Fibroblast of skin of right biceps (primary cell): ENCODE measurements at regions not wholly inside any gene's neighbourhood (a gene's known extent, or its start where the extent isn't known, plus 50 kb on each side); places are given as distances from the start of the nearest gene placed in this dataset.

Experiments used
- DNase-seq: peaks from one replicate; pipeline ENCODE4 v3.0.0-alpha.2; 2013

DNA sequence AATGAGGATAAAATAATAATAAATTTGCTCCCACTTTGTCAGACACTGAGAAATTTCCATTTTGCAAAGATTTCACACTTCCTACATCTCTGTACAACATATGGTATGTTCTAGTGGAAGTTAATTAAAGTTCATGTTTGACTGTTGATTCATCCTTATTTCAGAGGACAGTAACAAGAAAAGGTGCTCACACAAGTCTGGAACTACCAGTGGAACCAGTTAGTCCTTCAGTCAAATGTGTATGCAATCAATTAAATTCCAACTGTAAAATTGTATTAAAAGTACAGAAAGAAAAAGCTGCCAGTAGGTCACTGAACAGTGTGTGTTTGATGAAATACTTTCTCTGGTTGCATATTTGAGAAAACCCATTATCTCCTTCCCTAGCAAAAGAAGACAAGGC is 496.0 kb upstream of the PKN2 start:
- DNase-seq, result no peak

DNA sequence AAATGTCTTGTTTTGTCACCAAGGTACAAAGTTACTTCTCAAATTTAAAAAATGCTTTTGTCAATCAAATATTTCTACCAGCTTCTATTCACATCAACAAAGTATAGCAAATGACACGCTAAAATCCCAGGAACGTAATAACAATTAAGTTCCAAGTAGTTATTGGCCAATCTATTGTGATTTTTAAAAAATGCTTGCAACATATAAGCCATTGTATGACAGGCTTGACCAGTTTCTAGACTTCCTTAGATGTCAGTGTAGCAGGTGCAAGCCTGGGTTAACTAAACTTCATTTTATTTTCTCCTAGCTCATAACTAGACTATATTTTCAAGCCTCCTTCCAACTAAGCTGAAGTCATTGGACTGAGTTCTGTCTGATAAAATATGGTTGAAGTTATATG is 494.5 kb upstream of the PKN2 start:
- no peak for DNase-seq

DNA sequence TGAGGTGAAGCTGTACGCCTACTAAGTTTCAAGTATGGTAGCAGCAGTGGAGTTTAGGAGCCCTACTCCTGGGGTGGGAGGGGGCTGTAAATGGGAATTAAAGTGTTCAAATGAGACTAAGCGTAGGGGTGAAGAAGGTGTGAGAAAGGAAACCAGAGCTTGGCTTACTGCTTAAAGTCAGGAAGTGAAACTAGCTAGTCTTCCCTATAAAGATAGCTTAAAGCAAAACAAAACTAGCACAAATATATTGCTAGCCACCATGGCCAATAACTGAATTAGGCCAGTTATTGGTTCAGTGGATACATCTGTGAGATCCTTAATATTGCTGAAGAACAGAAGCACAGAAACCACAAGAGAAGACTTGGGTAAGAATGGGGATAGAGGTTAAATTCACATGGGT is 492.2 kb upstream of the PKN2 start:
- no peak for DNase-seq

DNA sequence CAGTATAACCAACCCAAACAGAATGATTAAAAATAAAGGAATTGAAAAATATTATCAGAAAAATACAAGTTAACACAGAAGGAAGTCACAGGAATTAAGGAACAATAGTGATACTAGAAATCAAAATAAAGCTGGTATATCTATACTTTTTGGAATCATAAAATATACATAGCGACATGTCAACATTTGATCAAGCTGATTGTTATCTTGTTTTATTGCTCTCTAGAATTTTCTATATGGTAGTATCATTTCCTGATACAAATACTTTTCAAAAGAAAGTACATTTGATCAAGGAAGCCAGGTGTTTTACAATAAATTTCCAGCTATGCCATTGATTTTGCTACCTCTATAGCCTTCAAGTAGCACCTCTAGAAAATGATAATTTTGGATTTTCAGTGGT is 489.5 kb upstream of the PKN2 start:
- DNase-seq, result no peak

DNA sequence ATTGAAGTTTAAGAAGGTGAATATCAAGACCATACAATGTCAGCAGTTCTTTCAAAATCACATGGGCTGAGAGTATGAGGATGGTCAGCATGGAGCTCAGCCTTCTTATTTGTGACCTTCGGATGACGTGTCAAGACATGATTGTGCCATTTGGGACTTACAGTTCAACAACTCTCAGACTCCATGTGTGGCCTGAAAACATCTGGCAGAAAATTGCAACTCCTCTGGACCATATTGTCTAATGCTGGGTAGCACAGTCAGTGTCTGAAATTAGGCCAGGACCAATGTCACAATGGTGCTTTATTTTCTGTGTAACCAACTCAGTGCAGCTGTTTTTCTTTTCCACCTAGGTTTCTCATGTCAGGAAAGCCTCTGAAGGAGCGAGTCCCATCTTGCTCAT is 483.5 kb upstream of the PKN2 start:
- DNase-seq, result no peak

DNA sequence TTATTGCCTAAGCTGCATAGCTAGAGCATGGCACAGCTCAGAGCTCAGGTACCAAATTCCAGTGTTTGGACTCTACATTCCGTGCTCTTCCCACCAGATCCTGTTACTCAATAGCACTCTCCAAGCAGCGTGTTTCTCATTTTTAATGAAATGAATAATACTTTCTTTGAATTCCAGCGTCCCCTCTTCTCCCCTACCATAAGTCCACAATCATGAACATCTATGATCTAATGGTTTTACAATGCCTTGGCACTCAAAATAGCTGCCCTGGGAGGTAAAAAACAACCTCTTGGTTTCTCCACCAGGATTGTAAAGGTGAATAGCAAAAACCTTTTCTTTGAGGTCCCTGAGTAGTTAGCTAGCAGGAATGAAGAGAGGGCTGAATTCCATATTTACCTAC is 480.0 kb upstream of the PKN2 start:
- peak; percentile 41 for DNase-seq

DNA sequence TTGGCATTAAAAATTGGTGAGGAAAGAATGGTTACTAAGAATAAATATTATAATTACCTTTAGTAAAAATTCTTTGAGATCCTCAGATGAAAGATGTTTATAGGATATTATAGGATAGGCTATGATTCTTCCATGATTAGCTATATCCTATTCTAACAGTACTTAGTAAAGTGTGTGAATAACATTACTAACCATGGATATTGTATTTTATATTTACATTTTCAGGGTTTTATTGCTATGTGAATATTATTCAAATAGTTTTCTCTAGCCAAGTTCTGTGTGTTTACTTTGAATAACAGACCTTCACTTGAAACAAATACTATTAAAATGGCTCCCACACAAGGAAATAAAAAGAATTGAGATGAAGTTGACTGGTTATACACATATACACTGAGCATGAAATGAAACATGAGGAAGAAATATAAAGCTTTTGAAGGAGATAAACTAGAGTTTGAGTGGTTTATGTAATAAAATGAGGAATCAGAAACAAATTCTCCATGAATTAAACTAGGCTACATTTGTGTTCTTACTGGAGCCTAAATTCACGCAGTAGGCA is 479.4 kb upstream of the PKN2 start:
- no peak for DNase-seq

DNA sequence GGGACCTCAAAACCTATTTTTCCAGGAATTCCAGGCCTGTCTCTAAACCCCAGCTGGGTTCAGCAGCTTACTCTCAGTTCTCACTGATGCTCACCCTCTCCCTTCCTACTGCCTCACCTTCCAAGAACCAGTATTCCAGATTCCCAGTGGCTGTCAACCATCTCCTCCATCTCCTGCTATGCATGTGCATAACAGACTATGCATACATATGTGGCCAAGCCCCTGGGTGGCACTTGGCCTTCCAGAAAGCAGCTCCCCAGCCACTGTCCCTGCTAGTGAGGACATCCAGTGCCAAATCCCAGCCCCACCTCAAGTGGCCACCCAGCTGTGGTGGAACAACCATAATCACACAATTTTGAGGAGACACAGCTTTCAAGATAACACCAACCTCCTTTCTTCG is 475.7 kb upstream of the PKN2 start:
- no peak for DNase-seq

DNA sequence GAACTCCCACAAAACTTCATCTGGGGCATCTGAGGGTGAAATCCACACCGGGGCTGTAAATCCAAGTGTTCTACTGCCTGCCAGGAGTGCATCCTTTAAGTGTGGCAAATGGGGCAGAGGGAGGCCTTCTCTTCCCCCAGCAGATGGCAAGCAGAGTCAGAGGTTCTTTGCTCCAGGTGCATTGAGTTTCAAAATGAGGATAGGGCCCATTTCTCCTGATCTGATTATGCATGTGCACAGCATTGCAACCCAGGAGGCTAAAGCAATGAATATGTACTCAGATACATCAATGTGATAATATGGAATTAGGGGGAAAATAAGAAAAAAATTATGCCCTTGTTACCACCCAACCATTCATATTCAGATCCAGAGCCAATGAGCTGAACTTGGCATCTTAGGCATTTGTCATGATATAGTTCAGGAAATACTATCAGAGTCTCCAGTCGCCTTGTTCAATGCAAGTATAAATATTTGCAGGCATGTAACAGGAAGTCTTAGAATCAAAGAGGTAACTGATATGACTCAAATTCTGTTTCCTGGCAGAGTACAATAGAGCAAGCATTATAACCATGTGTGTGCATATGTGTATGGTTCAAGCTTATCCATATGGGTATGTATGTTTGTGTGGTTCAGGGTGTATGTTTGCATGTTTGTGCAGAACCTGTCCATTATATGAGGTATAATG is 473.8 kb upstream of the PKN2 start:
- DNase-seq, result peak; percentile 4

DNA sequence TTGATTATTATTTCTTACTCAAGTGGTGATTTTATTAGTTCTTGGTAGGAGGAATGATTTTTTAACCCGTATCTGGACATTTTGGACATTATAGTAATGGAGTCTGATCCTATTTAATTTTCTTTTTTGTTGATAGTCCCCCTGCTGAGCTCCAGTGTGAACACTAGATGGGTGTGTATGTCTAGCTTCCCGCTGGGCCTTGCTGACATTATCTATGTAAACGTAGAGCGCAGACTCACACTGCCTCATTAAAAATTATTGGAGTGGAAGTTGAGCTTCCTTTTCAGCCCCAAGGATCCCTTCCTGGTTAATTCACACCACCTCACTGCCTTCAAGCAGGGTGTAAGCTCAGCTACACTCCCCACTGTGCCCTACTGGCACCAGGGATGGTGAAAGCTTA is 467.6 kb upstream of the PKN2 start:
- DNase-seq, result no peak

DNA sequence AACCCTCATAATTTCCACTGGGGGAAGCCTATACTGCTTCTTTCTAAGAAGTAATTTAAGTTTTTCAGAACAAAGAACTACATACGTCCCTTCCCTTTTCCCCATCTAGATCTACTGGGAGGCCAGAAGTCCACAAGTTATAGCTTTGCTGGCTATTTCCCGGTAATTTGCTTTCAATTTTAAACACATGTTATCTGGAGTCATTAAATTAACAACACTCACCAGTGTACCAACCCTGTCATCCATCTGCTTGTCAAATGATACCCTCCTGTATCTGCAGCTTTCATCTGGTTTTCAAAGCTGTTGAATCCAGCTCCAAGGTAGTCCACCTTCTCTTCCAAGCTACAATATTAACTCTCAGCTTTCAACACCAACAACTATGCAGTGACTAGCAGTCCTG is 466.7 kb upstream of the PKN2 start:
- no peak for DNase-seq

DNA sequence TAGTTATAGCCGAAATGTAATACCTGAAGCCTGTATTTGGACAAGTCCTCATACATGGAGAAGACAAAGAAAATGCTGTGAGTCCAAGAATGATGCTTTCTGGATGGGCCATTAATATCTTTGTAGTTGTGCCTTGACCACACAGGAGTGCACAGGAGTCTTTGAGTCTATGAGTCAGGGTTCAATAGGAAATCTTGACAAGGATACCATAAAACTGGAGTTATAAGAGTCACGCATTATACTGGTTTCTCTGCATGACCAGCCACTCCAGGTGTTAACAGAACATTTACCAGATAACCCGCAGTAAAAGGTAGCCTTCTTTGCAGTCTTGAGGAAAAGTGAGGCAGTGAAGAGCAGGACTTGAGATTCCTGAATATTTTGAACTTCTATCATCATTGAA is 464.6 kb upstream of the PKN2 start:
- DNase-seq, result no peak

DNA sequence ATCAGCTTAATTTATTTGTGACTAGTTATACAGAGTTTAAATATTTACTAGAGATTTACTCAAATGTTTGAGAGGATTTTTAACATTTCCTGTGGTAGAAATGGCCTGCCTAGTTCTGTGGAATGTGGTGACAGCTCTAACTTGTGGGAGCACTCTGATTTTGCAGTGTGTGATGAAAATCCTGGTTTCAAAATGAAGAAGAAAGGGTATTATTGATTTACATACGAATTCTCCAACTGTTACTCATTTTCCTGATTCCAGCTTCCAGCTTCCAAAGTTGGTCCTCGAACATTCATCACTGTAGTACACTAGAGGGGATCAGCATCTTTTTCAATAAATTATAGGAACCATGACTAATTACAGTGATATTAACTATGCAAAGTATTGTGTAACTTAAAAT is 462.7 kb upstream of the PKN2 start:
- DNase-seq, result peak; percentile 92

DNA sequence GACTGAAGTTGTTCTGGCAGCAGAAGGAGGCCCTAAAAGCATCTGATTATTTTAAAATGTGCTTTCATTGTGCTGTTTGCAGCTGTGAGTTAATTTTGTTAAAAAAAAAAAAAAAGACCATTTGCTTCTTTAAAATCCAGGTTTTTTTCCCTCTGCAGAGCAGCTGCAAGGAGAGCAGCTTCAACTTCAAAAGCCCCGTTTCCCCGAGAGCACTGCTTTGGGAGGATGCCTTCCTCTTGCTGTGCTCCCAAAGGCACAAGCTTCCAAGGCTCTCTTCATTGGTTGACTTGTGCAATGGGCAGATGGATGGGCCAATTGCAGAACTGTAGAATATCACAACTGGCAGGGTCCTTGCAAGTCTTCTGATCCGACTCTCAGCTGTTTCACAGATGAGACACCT is 459.2 kb upstream of the PKN2 start:
- no peak for DNase-seq

DNA sequence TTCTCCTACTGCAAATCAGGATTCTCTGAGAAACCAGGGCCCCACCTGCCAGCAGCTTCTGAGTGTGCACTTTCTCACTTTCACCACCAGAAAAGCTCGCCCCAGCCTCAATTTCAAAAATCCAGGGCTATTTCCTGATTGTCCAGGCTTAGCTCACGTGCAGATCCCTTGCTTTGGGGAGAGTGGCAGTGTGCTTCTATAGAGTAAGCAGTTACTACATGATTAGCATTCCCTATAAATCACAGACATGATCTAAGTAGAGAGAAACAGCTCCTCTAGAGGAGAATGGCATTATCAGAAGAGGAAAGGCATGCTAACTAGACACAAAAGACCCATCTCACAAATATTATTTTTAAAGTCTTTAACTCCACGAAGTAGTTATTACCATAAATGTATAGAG is 456.0 kb upstream of the PKN2 start:
- no peak for DNase-seq

DNA sequence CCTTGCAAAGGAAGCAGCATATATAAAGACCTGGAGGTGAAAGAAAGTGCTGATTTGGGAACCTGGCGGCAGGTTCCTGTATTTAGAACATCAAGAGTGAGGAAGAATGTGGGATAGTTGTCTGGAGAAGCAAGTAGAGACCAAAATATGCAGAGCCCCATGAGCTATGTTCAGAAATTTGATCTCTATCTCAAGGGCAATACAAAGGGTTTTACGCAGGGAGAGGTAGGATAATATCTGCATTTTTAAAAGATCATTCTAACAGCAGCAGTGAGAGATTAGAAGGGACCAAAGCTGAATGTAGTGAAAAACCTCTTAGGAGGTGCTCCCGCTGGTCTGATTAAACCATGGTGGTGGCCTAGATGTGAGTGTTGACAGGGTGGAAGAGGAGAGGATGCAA is 453.9 kb upstream of the PKN2 start:
- DNase-seq, result no peak

DNA sequence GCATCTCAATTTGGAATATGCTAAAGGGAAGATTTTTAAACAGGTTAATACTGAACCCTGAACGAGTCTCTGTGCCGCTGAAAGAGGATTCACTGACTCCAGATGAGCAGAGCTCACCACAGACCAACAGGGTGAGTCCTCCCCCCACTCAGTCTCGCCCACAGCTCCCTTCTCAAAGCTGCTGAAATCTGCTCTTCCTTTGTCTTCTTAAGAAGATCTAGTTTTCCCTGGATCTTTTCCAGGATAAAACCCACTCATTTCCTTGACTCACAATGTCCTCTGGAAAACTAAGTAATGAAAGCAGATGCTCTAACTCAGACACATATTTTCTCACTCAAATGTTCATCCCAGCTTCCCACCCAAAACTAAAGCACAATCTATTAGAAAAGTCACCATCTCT is 447.0 kb upstream of the PKN2 start:
- DNase-seq, result peak; percentile 94

DNA sequence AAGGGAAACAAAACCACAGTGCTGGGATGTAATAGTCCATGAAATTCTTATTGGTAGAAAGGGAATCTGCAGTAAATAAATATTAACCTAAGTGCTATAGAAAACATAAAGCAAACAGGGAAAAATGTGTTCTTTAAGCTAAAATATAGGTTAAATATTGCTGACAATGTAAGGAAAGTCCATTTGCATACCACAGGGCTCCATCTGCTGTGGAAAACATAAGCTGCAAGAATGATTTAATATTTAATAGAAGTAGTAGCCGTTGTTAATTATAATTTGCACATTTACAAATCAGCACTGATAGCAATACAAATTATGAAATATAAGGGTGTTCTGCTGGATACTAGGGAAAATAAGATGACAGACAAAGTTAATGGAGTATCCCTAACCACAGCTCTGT is 444.9 kb upstream of the PKN2 start:
- DNase-seq, result no peak

DNA sequence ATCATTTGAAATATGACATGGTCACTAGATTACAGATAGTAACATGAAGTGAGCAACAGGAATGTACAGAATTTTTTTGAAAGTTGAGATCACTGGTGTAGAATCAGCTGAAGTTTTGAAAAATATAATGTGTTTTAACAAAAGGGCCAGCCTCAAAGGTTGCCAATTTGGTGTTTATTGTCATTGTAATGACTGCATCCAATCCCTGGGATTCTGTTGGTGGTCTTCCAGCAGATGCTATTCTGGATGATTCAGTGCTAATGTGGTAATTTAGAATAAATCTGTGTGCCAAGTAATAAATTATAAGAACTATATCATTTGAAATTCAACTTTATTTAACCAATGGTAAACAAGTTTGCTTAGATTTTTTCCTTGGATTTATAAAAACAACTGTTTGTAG is 436.4 kb upstream of the PKN2 start:
- DNase-seq, result peak; percentile 49

DNA sequence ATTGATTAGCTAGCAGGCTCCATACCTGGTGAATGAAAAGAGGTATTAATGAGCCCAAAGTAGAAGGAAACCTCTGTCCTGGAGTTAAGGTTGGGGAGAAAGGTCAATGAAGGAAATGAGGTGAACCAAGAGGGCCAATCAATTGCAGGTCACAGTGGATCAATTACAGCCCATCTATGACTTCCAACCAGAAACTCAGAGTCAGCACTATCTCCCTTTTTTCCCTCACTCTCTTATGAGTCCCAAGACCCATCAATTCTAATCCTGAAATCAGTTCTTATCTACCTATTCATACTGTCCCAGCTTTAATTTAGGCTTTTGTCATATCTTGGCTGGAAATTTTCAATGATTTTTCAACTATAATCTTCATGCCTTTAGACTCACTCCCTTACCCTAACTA is 433.2 kb upstream of the PKN2 start:
- DNase-seq, result no peak

DNA sequence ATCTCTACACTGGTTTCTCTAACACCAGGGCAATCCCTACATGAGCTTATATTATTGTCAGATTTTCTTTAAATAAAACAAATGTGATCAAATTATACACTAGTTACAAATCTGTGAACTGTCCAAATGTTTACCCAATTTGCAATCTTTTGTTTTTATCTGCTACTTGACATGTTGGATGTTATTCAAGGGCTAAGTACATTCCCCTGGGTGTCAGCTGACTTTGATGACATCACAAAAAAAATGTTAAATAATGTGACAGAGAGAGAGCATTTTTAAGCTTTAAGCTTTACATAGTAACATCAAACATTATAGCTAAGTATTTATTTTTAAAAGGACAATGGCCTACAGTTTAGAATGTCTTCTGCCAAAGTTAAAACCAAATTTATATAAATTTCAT is 431.3 kb upstream of the PKN2 start:
- DNase-seq, result no peak

DNA sequence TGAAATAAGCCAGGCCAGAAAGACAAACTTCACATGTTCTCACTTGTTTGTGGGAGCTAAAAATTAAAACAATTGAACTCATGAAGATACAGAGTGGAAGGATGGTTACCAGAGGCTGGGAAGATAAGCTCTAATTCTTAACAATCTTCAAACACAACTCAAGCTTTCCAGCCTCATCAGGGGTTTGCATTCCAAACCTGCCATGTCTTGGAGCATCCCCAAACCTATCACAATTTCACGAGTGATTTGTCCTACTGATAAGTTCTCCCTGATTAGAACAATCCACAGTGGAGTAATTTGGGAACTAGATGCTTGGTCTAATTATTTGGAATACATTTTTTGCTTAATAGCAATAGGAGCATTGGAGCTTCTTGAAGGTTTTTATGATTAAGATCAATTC is 418.5 kb upstream of the PKN2 start:
- DNase-seq, result no peak

DNA sequence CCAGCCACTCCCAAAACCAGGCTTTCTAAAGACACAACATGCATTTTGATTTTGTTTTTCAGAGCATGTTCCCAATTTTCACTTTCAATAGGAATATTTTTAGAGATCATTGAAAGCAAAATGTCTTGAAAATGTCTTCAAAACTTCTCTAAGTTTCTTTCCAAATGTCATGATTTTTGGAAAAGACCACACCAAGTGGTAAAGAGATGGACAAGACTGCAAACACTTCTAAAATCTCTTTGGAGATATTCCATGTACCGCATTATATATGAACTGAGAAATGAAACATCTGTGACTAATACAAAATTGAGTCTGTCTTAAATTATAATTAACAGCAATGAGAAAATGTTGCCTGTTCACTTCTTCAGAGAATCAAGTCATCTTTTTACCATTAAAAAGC is 418.0 kb upstream of the PKN2 start:
- DNase-seq, result peak; percentile 15

DNA sequence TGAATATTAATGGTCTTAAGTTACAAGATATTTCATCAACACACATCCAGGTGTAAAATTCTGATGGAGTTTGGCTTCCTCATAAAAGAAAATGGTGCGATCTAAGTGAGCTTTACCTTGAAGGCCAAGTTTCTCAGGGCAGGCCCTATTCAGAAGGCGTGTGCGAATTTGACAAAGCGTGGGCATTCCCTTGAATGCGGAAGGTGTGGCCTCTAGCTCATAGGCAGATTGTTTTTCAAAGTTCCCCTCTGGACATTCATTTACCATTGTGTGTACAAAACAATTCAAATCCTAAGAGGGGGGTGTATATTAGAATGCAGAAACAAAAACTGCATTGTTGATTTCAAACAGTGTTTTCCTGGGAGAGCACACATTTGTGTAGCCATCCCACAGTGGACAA is 411.9 kb upstream of the PKN2 start:
- DNase-seq, result no peak

DNA sequence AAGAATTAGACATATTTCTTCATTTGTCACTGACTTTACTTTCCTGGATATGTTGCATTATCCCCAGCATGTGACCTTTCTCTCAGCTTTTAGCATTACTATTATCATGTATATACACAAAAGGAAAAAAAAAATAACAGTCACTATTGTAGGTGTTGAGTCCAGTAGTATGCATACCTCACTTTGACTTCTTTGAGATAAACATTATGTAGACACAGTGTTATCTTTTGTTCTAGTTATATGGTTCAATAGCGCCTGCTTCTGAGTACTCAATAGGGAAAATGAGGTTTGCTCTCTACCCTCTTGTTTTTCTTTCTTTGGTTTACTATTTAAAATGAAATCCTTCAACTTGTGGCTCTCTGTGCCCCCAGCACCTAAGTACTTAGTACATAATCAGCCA is 409.6 kb upstream of the PKN2 start:
- DNase-seq, result no peak
